Hepatocyte (in vitro differentiated cells): ENCODE measurements at regions not wholly inside any gene's neighbourhood (a gene's known extent, or its start where the extent isn't known, plus 50 kb on each side); places are given as distances from the start of the nearest gene placed in this dataset.

Experiments used
- DNase-seq: peaks from one replicate; pipeline ENCODE4 v3.0.0-alpha.2; 2016; ENCODE audit warnings: low spot score
- H2AFZ ChIP-seq: fragments of 200-600 bp; sonication (generic); 2 replicates; pipeline ENCODE4 v1.6.0; 2016; ENCODE audit warnings: antibody characterized with exemption, mild to moderate bottlenecking
- H3K27ac ChIP-seq: fragments of 200-600 bp; sonication (generic); 2 replicates; pipeline ENCODE4 v1.5.1; 2016; ENCODE audit warnings: mild to moderate bottlenecking
- H3K27me3 ChIP-seq: fragments of 200-600 bp; sonication (generic); 2 replicates; pipeline ENCODE4 v1.6.1; 2016
- H3K36me3 ChIP-seq: fragments of 200-600 bp; sonication (generic); replicated peaks from 2 replicates; pipeline ENCODE4 v1.5.1; 2016; ENCODE audit warnings: low read depth; ENCODE audit not compliant: insufficient read depth
- H3K4me1 ChIP-seq: fragments of 200-600 bp; sonication (generic); 2 replicates; pipeline ENCODE4 v1.5.1; 2016; ENCODE audit warnings: mild to moderate bottlenecking, moderate library complexity; ENCODE audit not compliant: insufficient read depth
- H3K4me2 ChIP-seq: fragments of 200-600 bp; sonication (generic); 2 replicates; pipeline ENCODE4 v1.6.0; 2016
- H3K4me3 ChIP-seq: fragments of 200-600 bp; sonication (generic); 2 replicates; pipeline ENCODE4 v1.5.1; 2016; ENCODE audit warnings: mild to moderate bottlenecking
- H3K79me2 ChIP-seq: fragments of 200-600 bp; sonication (generic); 2 replicates; pipeline ENCODE4 v1.6.0; 2017; ENCODE audit warnings: mild to moderate bottlenecking
- H3K9me2 ChIP-seq: fragments of 200-600 bp; sonication (generic); replicated peaks from 2 replicates; pipeline ENCODE4 v1.6.0; 2017; ENCODE audit warnings: mild to moderate bottlenecking; ENCODE audit not compliant: insufficient read depth
- H3K9me3 ChIP-seq: fragments of 200-600 bp; sonication (generic); 2 replicates; pipeline ENCODE4 v1.5.1; 2016; ENCODE audit warnings: low read depth, mild to moderate bottlenecking
- H4K20me1 ChIP-seq: fragments of 200-600 bp; sonication (generic); 2 replicates; pipeline ENCODE4 v1.6.0; 2016; ENCODE audit warnings: mild to moderate bottlenecking; ENCODE audit not compliant: insufficient read depth, poor library complexity, severe bottlenecking
- CTCF ChIP-seq: fragments of 200-600 bp; sonication (generic); IDR thresholded peaks from 2 replicates; pipeline ENCODE4 v1.5.1; 2016; ENCODE audit warnings: antibody characterized with exemption, mild to moderate bottlenecking; ENCODE audit not compliant: poor library complexity
- EZH2 ChIP-seq: fragments of 200-600 bp; sonication (generic); IDR thresholded peaks from 2 replicates; pipeline ENCODE4 v1.6.1; 2016; ENCODE audit warnings: antibody characterized with exemption, mild to moderate bottlenecking, borderline replicate concordance
- EZH2phosphoT487 ChIP-seq: fragments of 200-600 bp; sonication (generic); IDR thresholded peaks from one replicate; pipeline ENCODE4 v1.6.1; 2018; ENCODE audit warnings: antibody characterized with exemption, mild to moderate bottlenecking, low read depth, moderate library complexity; ENCODE audit not compliant: unreplicated experiment, severe bottlenecking
- WGBS: methylation state at CpG from one replicate; pipeline ENCODE4 v1.1.6; 2016; ENCODE audit warnings: low lambda C conversion rate; ENCODE audit errors: missing lambda C conversion rate; 5-methylcytosine and 5-hydroxymethylcytosine counted together

- H3K27me3 ChIP-seq: no peaks in the 10 kb centered on the region
- H3K36me3 ChIP-seq: no peaks in the 10 kb centered on the region
- no peaks in the 10 kb centered on the region for H4K20me1 ChIP-seq
- H3K9me3 ChIP-seq: no peaks in the 10 kb centered on the region
- H2AFZ ChIP-seq: no peak overlapping the region
- H3K4me1 ChIP-seq: no peaks in the 10 kb centered on the region
- TF ChIP-seq EZH2phosphoT487 (no peak), EZH2 (no peak), CTCF (no peak)
- WGBS: 84% methylated on average over 3 of the region's 3 CpGs
- H3K4me2 ChIP-seq: no peak overlapping the region
- no peak for DNase-seq
- H3K27ac ChIP-seq: no peak overlapping the region
- no peaks in the 10 kb centered on the region for H3K79me2 ChIP-seq
- H3K9me2 ChIP-seq: no peaks in the 10 kb centered on the region
- no peak overlapping the region for H3K4me3 ChIP-seq
Observed at GRCh38 chr4:14269824-14270223, 642.3 kb upstream of the BOD1L1 start.

- no peak overlapping the region for H3K27ac ChIP-seq
- no peaks in the 10 kb centered on the region for H3K79me2 ChIP-seq
- no peak for TF ChIP-seq EZH2phosphoT487
- no peak for TF ChIP-seq CTCF
- TF ChIP-seq EZH2: no peak
- no peak overlapping the region for H3K4me3 ChIP-seq
- WGBS: 98% methylated on average over 1 of the region's 1 CpG
- no peaks in the 10 kb centered on the region for H3K27me3 ChIP-seq
- H3K4me2 ChIP-seq: no peak overlapping the region
- H3K9me2 ChIP-seq: no peaks in the 10 kb centered on the region
- H3K4me1 ChIP-seq: no peaks in the 10 kb centered on the region
- no peaks in the 10 kb centered on the region for H4K20me1 ChIP-seq
- H2AFZ ChIP-seq: no peak overlapping the region
- H3K9me3 ChIP-seq: no peaks in the 10 kb centered on the region
- no peaks in the 10 kb centered on the region for H3K36me3 ChIP-seq
- no peak for DNase-seq
Observed at GRCh38 chr4:14272206-14272605, 644.7 kb upstream of the BOD1L1 start.

GRCh38 chr4:14277505-14277904 is 650.0 kb upstream of the BOD1L1 start:
- Histone ChIP-seq H3K4me2 (no peak overlapping the region), H3K27ac (no peak overlapping the region), H3K27me3 (no peaks in the 10 kb centered on the region), H4K20me1 (no peaks in the 10 kb centered on the region), H3K79me2 (no peaks in the 10 kb centered on the region), H3K36me3 (no peaks in the 10 kb centered on the region), H3K9me2 (no peaks in the 10 kb centered on the region), H2AFZ (no peak overlapping the region), H3K9me3 (no peaks in the 10 kb centered on the region), H3K4me3 (no peak overlapping the region), H3K4me1 (no peaks in the 10 kb centered on the region)
- 57% methylated on average over 4 of the region's 4 CpGs for WGBS
- DNase-seq: no peak
- no peak for TF ChIP-seq EZH2phosphoT487
- TF ChIP-seq EZH2: no peak
- no peak for TF ChIP-seq CTCF

- Histone ChIP-seq H3K79me2 (no peaks in the 10 kb centered on the region), H3K27me3 (no peaks in the 10 kb centered on the region), H3K9me3 (no peaks in the 10 kb centered on the region), H3K9me2 (no peaks in the 10 kb centered on the region), H3K27ac (no peak overlapping the region), H4K20me1 (no peaks in the 10 kb centered on the region), H3K36me3 (no peaks in the 10 kb centered on the region), H3K4me3 (no peak overlapping the region), H2AFZ (no peak overlapping the region), H3K4me2 (no peak overlapping the region), H3K4me1 (no peaks in the 10 kb centered on the region)
- WGBS: 69% methylated on average over 1 of the region's 1 CpG
- no peak for TF ChIP-seq CTCF
- no peak for TF ChIP-seq EZH2
- no peak for TF ChIP-seq EZH2phosphoT487
- DNase-seq: no peak
Observed at GRCh38 chr4:14280567-14280966, 653.0 kb upstream of the BOD1L1 start.
